Breast epithelium (tissue), 3 donors: ENCODE measurements at regions not wholly inside any gene's neighbourhood (a gene's known extent, or its start where the extent isn't known, plus 50 kb on each side); places are given as distances from the start of the nearest gene placed in this dataset.

Experiments
- CTCF ChIP-seq, 3 donors: fragments of 450-650 bp; IDR thresholded peaks; one replicate each; pipeline ENCODE4 v1.5.1; 2016 to 2017; ENCODE audit warnings: antibody characterized with exemption in 3 of 3, mild to moderate bottlenecking in 3 of 3, moderate library complexity in 3 of 3
- POLR2A ChIP-seq: fragments of 450-650 bp; IDR thresholded peaks from one replicate; pipeline ENCODE4 v1.6.1; 2016; ENCODE audit warnings: antibody characterized with exemption, mild to moderate bottlenecking, moderate library complexity
- POLR2AphosphoS5 ChIP-seq, 3 donors: sonication (generic); formaldehyde crosslinking; IDR thresholded peaks; one replicate each; pipeline ENCODE4 v1.6.1; 2017; ENCODE audit warnings: antibody characterized with exemption in 3 of 3

GRCh38 chr14:101077481-101078074 lies 174.1 kb upstream of the RTL1 start:
- no peak for TF ChIP-seq POLR2AphosphoS5 (IDR thresholded peaks at IDR 0.05)
- no peak for TF ChIP-seq CTCF (IDR thresholded peaks at IDR 0.05)
- no peak for TF ChIP-seq POLR2A
